ENCODE measurements at regions not wholly inside any gene's neighbourhood (a gene's known extent, or its start where the extent isn't known, plus 50 kb on each side); places are given as distances from the start of the nearest gene placed in this dataset.
A peak's percentile ranks its signal among the peaks of the same experiment; 100 is the strongest.
"Not testable (repeated sequence)": the region's sequence is repeated elsewhere in the genome, so short reads cannot be mapped to it uniquely, and the experiment has no call there.

DNA sequence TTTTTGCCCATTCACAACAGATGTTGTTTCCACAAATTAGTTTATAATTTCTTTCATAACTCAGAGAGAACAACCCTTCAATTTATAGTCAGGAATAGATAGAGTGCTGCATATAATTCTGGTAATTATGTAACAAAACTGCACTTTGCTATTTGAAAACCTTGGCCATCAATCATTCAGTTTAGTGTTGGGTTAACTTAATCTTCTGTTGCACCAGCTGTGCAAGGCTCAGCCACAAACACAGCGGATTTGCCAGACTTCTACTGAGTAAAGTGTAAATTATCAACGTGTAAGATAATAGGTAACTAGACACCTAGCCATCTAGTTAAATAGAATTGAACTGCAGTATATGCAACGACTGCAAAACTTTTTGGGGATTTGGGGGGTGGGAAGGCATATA is 1064.3 kb upstream of the EPHA6 start:
- DNase-seq (ENCODE audit: low read depth, low spot score), result no peak

DNA sequence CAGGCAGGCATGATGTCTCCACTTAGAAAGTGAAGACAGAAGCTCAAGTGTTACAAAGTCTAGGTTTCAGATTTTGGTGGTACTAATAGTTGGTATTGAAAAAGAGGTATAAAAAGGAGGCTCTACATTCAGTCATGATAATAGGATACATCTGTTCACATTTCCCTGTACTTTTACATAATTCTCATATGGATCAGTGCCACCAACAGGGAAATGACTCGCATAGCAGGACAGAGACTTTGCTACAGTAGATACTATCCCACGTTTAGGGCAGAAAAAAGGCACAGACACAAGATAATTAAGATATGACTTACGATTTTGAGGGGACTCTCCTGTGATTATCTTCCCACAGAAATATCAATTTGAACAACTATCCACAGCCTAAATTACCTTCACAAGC is 1062.9 kb upstream of the EPHA6 start:
- no peak for DNase-seq (ENCODE audit: low read depth, low spot score)

DNA sequence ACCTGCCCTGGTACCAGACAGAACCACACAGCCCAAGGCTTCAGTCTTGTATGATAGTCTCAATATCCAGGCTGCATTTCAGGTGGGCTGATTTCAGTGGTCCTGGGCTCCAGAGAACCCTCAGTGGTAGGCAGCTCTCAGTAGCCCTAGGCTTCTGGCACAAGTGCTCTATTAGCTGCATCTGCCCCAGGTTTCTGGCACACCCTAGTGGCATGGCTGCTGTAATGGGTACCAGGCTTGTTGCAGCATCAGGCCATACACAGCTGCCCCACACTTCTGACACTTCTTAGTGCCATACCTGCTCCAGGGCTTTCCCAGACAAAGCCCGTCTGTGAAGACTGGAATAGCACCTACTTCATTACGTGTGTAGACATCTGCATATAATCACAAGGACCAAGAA is 1062.2 kb upstream of the EPHA6 start:
- DNase-seq (ENCODE audit: low read depth, low spot score), result no peak

DNA sequence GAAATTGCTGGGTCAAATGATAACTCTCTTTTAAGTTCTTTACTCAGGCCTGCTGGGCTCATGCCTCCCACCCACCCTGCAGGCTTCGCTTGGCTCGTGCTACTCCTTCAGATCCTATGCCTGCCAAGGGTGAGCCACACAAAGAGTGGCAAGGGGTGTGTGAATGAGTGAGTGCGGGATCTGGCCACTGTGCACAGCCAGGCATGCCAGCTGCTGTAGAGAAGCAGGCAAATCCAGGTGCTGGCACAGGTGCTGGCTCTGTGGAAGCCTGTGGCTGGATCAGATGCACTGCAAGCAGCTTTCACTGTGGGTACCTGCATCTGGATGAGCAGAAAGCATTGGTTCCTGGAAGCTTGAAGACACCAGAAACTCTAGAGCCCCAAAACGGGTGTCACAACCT is 1055.7 kb upstream of the EPHA6 start:
- DNase-seq (ENCODE audit: low read depth, low spot score), result no peak

DNA sequence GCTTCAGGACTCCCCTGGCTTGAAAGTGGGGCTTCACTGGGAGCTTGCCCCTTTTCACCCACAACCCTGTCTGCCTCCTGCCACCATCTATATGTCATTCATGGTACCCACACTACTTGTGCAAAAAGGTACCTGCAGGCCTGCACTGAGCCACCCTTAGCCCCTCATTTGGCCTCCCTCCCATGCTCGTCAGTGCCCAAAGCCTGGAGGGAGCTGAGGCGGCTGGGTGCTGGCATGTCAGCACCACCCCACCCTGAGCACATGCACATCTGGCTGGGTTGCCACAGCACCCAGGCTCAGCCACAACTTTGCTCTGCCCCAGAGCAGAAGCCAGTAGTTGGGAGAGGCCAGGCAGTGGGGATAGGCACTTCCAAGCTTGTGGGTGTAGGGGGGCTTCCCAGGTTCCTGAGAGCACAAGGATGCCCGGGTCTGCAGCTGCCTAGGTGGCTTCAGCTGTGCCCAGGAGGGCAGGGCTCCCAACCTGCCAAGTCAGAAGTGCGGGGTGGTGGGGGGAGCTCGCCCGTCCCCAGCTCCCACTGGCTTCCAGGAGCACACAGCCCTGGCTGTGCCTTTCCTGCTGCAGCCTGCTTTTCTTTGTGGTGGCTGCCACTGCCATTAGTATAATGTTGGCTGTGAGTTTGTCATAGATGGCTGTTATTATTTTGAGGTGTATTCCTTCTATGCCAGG is 1054.6 kb upstream of the EPHA6 start:
- DNase-seq (ENCODE audit: low read depth, low spot score), result no peak

- no peak for DNase-seq (ENCODE audit: low read depth, low spot score)
Measured at GRCh38 chr3:95775486-95776094, 1038.8 kb upstream of the EPHA6 start.

DNA sequence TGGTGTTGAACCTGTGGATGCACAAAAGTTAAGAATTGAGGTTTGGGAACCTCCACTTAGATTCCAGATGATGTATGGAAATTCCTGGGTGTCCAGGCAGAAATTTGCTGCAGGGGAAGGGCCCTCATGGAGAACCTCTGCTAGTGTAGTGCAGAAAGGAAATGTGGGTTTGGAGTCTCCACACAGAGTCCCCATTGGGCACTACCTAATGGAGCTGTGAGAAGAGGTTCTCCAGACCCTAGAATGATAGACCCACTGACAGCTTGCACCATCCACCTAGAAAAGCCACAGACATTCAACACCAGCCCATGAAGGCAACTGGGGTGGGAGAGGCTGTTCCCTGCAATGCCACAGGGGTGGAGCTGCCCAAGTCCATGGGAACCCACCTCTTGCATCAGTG is 1032.8 kb upstream of the EPHA6 start:
- DNase-seq (ENCODE audit: low read depth, low spot score), result no peak

- DNase-seq (ENCODE audit: low read depth, low spot score), result no peak
Measured at GRCh38 chr3:95789111-95789510, 1025.3 kb upstream of the EPHA6 start.

- DNase-seq (ENCODE audit: low read depth, low spot score), result no peak
Measured at GRCh38 chr3:95797081-95797480, 1017.3 kb upstream of the EPHA6 start.

- DNase-seq (ENCODE audit: low read depth, low spot score), result no peak
Measured at GRCh38 chr3:95798628-95799027, 1015.8 kb upstream of the EPHA6 start.

GRCh38 chr3:95810462-95810861 is 1003.9 kb upstream of the EPHA6 start:
- DNase-seq (ENCODE audit: low read depth, low spot score), result no peak

GRCh38 chr3:95813244-95813643 is 1001.1 kb upstream of the EPHA6 start:
- DNase-seq (ENCODE audit: low read depth, low spot score), result no peak

GRCh38 chr3:95815828-95816227 is 998.6 kb upstream of the EPHA6 start:
- peak; percentile 47 for DNase-seq (ENCODE audit: low read depth, low spot score)

GRCh38 chr3:95826419-95826818 is 988.0 kb upstream of the EPHA6 start:
- no peak for DNase-seq (ENCODE audit: low read depth, low spot score)

DNA sequence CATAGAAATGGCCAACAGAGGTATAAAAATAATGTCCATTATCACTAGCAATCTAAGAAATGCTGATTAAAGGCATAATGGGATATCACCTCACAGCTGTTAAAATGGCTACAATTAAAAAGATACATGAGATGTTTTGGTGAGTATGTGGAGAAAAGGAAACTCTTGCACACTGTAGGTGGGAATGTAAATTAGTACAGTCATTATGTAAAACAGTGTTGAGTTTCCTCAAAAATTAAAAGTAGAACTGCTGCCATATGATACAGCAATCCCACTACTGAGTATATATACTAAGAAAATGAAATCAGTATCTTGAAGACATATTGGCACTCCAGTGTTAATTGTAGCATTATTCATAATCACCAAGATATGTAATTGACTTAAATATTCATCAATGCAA is 982.2 kb upstream of the EPHA6 start:
- DNase-seq (ENCODE audit: low read depth, low spot score), result no peak

GRCh38 chr3:95860628-95861027 is 953.8 kb upstream of the EPHA6 start:
- DNase-seq (ENCODE audit: low read depth, low spot score), result not testable (repeated sequence)

DNA sequence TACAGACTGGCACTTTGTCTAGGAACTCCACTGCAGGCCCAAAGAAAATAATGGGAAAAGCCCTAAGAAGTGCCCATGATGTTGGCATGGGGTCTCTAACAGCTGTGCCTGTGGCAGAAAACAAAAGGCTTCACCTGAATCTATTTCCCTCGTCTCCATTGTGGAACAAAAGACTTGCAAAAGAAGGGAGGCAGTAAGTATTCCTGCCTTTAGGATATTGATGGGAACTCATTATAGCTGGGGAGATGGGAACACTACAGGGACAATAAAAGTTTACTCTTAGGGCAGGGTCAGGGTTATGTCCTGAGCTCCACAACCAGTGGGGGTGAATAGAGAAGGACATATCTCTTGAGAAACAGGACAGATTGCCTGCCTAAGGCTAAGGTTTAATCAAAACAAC is 930.6 kb upstream of the EPHA6 start:
- no peak for DNase-seq (ENCODE audit: low read depth, low spot score)

DNA sequence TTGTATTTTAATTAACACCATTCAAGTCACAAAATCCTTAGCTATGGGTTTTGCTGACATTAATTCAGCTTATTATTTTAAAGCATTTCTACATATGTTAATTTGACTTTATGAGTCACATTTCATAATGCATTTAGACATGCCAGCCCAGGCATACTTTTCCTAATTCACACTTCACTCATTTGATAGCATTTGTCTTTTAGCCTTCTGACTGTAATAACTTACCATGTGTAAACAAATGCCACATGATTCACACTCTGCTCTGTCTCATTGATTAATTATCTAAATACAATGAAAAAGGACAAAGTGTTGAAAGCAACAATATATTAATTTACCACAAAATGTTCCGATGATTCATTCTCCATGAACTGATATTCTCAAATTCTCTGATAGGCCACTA is 927.8 kb upstream of the EPHA6 start:
- DNase-seq (ENCODE audit: low read depth, low spot score), result no peak

DNA sequence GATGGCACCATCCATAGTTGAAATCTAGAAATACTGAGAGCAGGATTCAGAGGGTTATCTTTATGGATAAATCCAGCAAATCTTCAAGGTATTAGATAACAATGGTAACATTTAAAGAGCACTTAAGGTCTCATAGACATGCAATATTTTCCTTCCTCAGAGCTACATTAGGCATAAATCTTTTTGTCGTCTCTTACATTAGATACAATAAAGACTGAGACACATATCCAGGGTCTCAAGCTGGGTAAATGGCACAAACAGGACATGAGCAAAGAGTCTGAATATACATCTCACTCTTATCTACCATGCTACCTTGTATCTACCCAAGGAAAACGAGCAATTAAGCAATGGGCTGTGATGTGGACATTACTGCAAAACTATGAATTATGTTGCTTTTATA is 927.3 kb upstream of the EPHA6 start:
- no peak for DNase-seq (ENCODE audit: low read depth, low spot score)

DNA sequence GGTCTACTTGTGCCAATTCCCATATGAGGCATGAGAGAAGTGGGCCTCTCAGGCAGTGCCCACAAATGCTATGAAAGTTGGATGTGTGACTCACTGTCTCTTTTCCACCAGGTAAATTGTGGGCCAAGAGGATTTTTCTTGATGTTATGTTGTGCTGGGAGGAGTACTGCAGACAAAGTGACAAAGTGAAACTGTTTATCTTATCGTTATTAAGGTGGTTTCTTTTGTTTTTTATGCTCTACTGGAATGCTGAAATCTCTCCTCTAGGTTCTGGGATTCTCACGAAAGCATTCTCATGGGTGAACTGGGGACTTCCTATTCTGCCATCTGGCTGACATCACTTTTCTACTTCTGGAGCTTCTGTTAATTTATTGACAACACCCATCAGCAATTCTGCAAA is 919.6 kb upstream of the EPHA6 start:
- DNase-seq (ENCODE audit: low read depth, low spot score), result no peak

DNA sequence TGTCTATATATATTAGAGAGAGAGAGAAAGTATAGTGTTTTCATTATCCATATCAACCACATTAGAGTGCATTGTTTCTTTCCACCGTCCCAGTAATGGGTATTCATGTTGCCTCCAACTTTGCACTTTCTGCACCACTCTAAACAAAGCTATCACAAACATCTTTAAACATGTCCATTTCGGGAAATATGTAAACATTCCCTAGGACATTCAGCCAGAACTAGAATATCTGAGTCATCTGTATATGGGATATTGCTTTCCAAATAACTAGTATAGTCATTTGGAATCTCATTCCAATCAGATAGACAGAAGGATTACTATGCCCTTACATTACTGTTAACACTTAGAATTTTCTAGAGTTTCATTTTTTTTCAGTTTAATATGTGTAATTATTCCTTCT is 914.9 kb upstream of the EPHA6 start:
- DNase-seq (ENCODE audit: low read depth, low spot score), result no peak

DNA sequence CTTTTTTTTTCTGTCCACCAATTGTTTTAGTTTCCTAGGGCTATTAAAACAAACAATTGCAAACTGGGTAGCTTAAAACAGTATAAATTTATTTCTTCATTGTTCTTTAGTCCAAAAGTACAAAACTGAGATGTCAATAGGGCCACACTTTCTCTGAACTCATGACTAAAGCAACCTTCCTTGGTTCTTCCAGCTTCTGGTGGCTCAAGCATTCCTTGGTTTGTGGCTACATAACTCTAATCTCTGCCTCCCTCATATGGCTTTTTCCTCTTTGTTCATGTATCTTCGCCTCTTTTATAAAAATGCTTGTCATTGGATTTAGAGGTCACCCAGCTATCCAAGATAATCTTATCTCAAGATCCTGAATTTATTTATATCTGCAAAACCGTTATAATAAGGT is 914.5 kb upstream of the EPHA6 start:
- DNase-seq (ENCODE audit: low read depth, low spot score), result no peak

DNA sequence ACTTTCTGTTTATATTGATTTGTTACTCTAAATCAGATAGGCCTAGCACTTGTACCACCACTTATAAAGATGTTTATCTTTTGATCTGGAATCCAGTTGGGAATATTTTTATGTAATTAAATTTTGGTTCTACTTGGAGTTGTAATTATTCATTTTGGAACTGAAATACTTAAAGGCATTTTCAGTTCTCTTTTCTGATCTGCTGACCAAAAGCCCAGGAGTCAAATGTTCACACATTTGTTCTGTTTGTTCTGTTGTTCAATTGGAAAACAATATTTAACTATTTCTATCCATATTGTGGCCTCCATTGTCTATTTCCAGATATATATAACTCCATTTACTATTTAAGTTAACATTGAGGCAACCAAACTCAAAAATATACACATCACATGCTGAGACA is 912.4 kb upstream of the EPHA6 start:
- DNase-seq (ENCODE audit: low read depth, low spot score), result no peak

- DNase-seq (ENCODE audit: low read depth, low spot score), result no peak
Measured at GRCh38 chr3:95905182-95905581, 909.2 kb upstream of the EPHA6 start.

Measured in ELF-1 (cell line).